IMR-90 (cell line): ENCODE measurements at regions not wholly inside any gene's neighbourhood (a gene's known extent, or its start where the extent isn't known, plus 50 kb on each side); places are given as distances from the start of the nearest gene placed in this dataset.

Source experiments
- ATAC-seq: fragments of 200-7000 bp; cut with Tn5 transposase; 2 replicates; pipeline ENCODE4 v1.9.1; 2020; ENCODE audit warnings: low read depth, mild to moderate bottlenecking, moderate library complexity
- BruUV-seq: library from RNA; stranded (reverse); fragments of 400-500 nt; replicated peaks from 2 replicates; lab custom pipeline; 2021; lab: Mats Ljungman, UMichigan
- CTCF ChIA-PET: fragments of 300-600 bp; formaldehyde crosslinking; extraction: SDS; loops from one replicate; lab custom pipeline; 2021; ENCODE audit warnings: antibody characterized with exemption; lab: Yijun Ruan, JAX
- POLR2A ChIA-PET: fragments of 300-600 bp; sonication (Branson Sonifier 250); formaldehyde crosslinking; loops from one replicate; lab custom pipeline; 2022; ENCODE audit warnings: antibody characterized with exemption; ENCODE audit not compliant: unreplicated experiment; lab: Charles Lee
- DNase-seq: peaks from one replicate; pipeline ENCODE4 v3.0.0; 2013
- H2AFZ ChIP-seq: replicated peaks from 2 replicates; pipeline ENCODE3; 2013; ENCODE audit warnings: low read length, mild to moderate bottlenecking; ENCODE audit not compliant: poor library complexity
- H2AK5ac ChIP-seq: 2 replicates; pipeline ENCODE4 v1.6.1; 2013; ENCODE audit warnings: low read depth, low read length, inconsistent platforms
- H2AK9ac ChIP-seq: replicated peaks from 2 replicates; pipeline ENCODE3; 2013; ENCODE audit warnings: mild to moderate bottlenecking, low read depth, low read length, moderate library complexity; ENCODE audit not compliant: poor library complexity
- H2BK120ac ChIP-seq: 2 replicates; pipeline ENCODE4 v1.6.1; 2013; ENCODE audit warnings: low read depth, low read length, inconsistent platforms
- H2BK15ac ChIP-seq: 3 replicates; pipeline ENCODE4 v1.6.1; 2013; ENCODE audit warnings: low read depth, low read length, inconsistent platforms
- H2BK20ac ChIP-seq: 2 replicates; pipeline ENCODE4 v1.6.1; 2013; ENCODE audit warnings: low read depth, mild to moderate bottlenecking, inconsistent platforms, low read length, moderate library complexity
- H2BK5ac ChIP-seq: 2 replicates; pipeline ENCODE4 v1.6.1; 2013; ENCODE audit warnings: mild to moderate bottlenecking, low read depth, low read length, inconsistent platforms; ENCODE audit not compliant: poor library complexity, severe bottlenecking
- H3K14ac ChIP-seq: replicated peaks from 2 replicates; pipeline ENCODE4 v1.6.1; 2013; ENCODE audit warnings: low read depth, low read length, inconsistent platforms
- H3K18ac ChIP-seq: 2 replicates; pipeline ENCODE4 v1.6.1; 2013; ENCODE audit warnings: low read depth, low read length, control low read depth
- H3K23ac ChIP-seq: 2 replicates; pipeline ENCODE4 v1.6.1; 2013; ENCODE audit warnings: low read depth, low read length, inconsistent platforms
- H3K27ac ChIP-seq: 2 replicates; pipeline ENCODE4 v1.5.1; 2013; ENCODE audit warnings: mild to moderate bottlenecking, control low read depth, low read length; ENCODE audit not compliant: insufficient read depth
- H3K27me3 ChIP-seq: 2 replicates; pipeline ENCODE4 v1.6.1; 2013; ENCODE audit warnings: low read length; ENCODE audit not compliant: control insufficient read depth, insufficient read depth
- H3K36me3 ChIP-seq: 2 replicates; pipeline ENCODE4 v1.6.1; 2013; ENCODE audit warnings: low read length, mixed read lengths; ENCODE audit not compliant: control insufficient read depth, insufficient read depth
- H3K4ac ChIP-seq: 2 replicates; pipeline ENCODE4 v1.6.1; 2013; ENCODE audit warnings: low read depth, low read length, inconsistent platforms
- H3K4me1 ChIP-seq: 2 replicates; pipeline ENCODE4 v1.6.1; 2013; ENCODE audit warnings: low read length, mixed read lengths; ENCODE audit not compliant: control insufficient read depth, insufficient read depth
- H3K4me2 ChIP-seq: 2 replicates; pipeline ENCODE4 v1.6.1; 2013; ENCODE audit warnings: low read depth, mild to moderate bottlenecking, control low read depth, low read length, moderate library complexity
- H3K4me3 ChIP-seq: 2 replicates; pipeline ENCODE4 v1.5.1; 2013; ENCODE audit warnings: low read depth, mild to moderate bottlenecking, control low read depth, low read length, moderate library complexity; ENCODE audit not compliant: insufficient read depth
- H3K56ac ChIP-seq: 2 replicates; pipeline ENCODE4 v1.6.1; 2013; ENCODE audit warnings: low read length, inconsistent platforms; ENCODE audit not compliant: insufficient read depth; ENCODE audit errors: extremely low read depth
- H3K79me1 ChIP-seq, 2 experiments: 2 replicates each; pipeline ENCODE4 v1.6.1; 2013; ENCODE audit warnings: low read length in 2 of 2, inconsistent platforms in 1 of 2, low read depth in 1 of 2
- H3K9ac ChIP-seq: 2 replicates; pipeline ENCODE4 v1.6.1; 2013; ENCODE audit warnings: low read depth, low read length, control low read depth
- H3K9me1 ChIP-seq: 2 replicates; pipeline ENCODE4 v1.6.1; 2013; ENCODE audit warnings: low read length, inconsistent platforms; ENCODE audit not compliant: insufficient read depth
- H3K9me3 ChIP-seq: 2 replicates; pipeline ENCODE4 v1.6.1; 2013; ENCODE audit warnings: low read length; ENCODE audit not compliant: control insufficient read depth, insufficient read depth
- H4K20me1 ChIP-seq: 2 replicates; pipeline ENCODE4 v1.6.1; 2013; ENCODE audit warnings: low read length, inconsistent platforms; ENCODE audit not compliant: insufficient read depth
- H4K5ac ChIP-seq: 2 replicates; pipeline ENCODE4 v1.6.1; 2013; ENCODE audit warnings: mild to moderate bottlenecking, low read depth, low read length, control low read depth
- H4K8ac ChIP-seq, 2 experiments: 2 replicates each; pipeline ENCODE4 v1.6.1; 2013; ENCODE audit warnings: low read depth in 2 of 2, low read length in 2 of 2, control low read depth in 1 of 2, inconsistent platforms in 1 of 2
- H4K91ac ChIP-seq: 2 replicates; pipeline ENCODE4 v1.6.1; 2013; ENCODE audit warnings: low read depth, low read length, inconsistent platforms; ENCODE audit not compliant: insufficient read depth
- BHLHE40 ChIP-seq: fragments of 150-350 bp; IDR thresholded peaks from 2 replicates; pipeline ENCODE4 v1.6.1; 2016; ENCODE audit warnings: mild to moderate bottlenecking, low read depth, low read length
- CHD1 ChIP-seq: IDR thresholded peaks from 2 replicates; pipeline ENCODE4 v1.6.1; 2012; ENCODE audit warnings: low read depth, low read length, improper control_type of control experiment
- FOS ChIP-seq: fragments of 150-350 bp; IDR thresholded peaks from 2 replicates; pipeline ENCODE4 v1.6.1; 2016; ENCODE audit warnings: low read depth, low read length
- MAFK ChIP-seq: IDR thresholded peaks from 2 replicates; pipeline ENCODE4 v1.6.1; 2012; ENCODE audit warnings: low read depth, low read length, improper control_type of control experiment
- MAZ ChIP-seq: IDR thresholded peaks from 2 replicates; pipeline ENCODE4 v1.6.1; 2012; ENCODE audit warnings: low read depth, mild to moderate bottlenecking, low read length, improper control_type of control experiment, moderate library complexity, borderline replicate concordance
- MXI1 ChIP-seq: IDR thresholded peaks from 2 replicates; pipeline ENCODE4 v1.6.1; 2012; ENCODE audit warnings: low read depth, mild to moderate bottlenecking, low read length, moderate library complexity, borderline replicate concordance
- NFE2L2 ChIP-seq: fragments of 150-350 bp; IDR thresholded peaks from 2 replicates; pipeline ENCODE4 v1.6.1; 2016; ENCODE audit warnings: low read depth, mild to moderate bottlenecking, low read length
- POLR2A ChIP-seq: IDR thresholded peaks from 2 replicates; pipeline ENCODE4 v1.6.1; 2012; ENCODE audit warnings: mild to moderate bottlenecking, low read depth, low read length
- RAD21 ChIP-seq: IDR thresholded peaks from 2 replicates; pipeline ENCODE4 v1.6.1; 2012; ENCODE audit warnings: low read length, improper control_type of control experiment
- RCOR1 ChIP-seq: IDR thresholded peaks from 2 replicates; pipeline ENCODE4 v1.6.1; 2012; ENCODE audit warnings: mild to moderate bottlenecking, low read length, improper control_type of control experiment; ENCODE audit not compliant: insufficient replicate concordance
- RFX5 ChIP-seq: IDR thresholded peaks from 2 replicates; pipeline ENCODE4 v1.8.0; 2012; ENCODE audit warnings: low read depth, mild to moderate bottlenecking, low read length, moderate library complexity
- WGBS, 2 experiments: methylation state at CpG; one replicate each; pipeline versions ENCODE4 v1.1.5 to v1.1.7; 2013; ENCODE audit warnings: missing lambda C conversion rate in 2 of 2; ENCODE audit not compliant: insufficient read length in 1 of 2; ENCODE audit errors: extremely low coverage in 2 of 2; 5-methylcytosine and 5-hydroxymethylcytosine counted together
- dilution Hi-C: fragments of 300-500 bp; cut with HindIII; formaldehyde crosslinking; loops from one replicate; pipeline ENCODE4 v1.14.3; 2018; ENCODE audit warnings: low sequenced_read_pairs; ENCODE audit not compliant: unreplicated experiment
- in situ Hi-C: fragments of 300-500 bp; cut with MboI; formaldehyde crosslinking; loops from 3 replicates; pipeline ENCODE4 v1.14.3; 2019; ENCODE audit warnings: low sequenced_read_pairs, inconsistent platforms, mixed read lengths
- intact Hi-C: fragments of 100-400 bp; cut with micrococcal nuclease; formaldehyde crosslinking; loops from 2 replicates; pipeline ENCODE4 v1.10.0; 2022
- TF ChIP-seq, protein P1 (sequence below): conservative IDR thresholded peaks from 2 replicates; pipeline ENCODE4 v1.5.1; 2012; ENCODE audit warnings: mild to moderate bottlenecking, low read depth, low read length, improper control_type of control experiment

DNA sequence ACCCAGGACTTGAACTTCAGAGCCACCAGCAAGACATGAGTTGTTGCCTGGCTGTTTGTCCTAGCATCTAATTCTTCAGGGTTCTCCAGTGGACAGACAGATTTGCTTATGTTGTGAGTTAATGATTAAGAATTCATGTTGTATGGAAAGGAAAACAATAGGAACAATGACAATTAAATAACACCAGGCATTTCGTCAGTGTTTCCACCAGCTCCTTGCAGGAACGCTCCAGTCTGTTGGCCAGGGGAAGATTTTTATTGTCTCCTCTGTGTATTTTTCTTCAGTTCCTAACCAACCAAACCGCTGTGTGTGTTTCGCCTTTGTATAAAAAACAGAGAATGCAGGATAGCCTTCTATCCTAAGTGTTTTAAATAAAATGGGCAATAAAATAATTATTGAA lies 64.4 kb upstream of the PTGFR start:
- DNase-seq, result no peak
- H3K4ac ChIP-seq, result no peak overlapping the region
- H2BK120ac ChIP-seq, result no peak overlapping the region
- no peak overlapping the region for H4K8ac ChIP-seq
- no peak overlapping the region for H3K56ac ChIP-seq
- no peak overlapping the region for H3K14ac ChIP-seq
- H3K23ac ChIP-seq, result no peak overlapping the region
- no peak overlapping the region for H3K4me2 ChIP-seq
- peaks cover 4% of the 10 kb centered on the region for H3K27me3 ChIP-seq
- no peak overlapping the region for H2AK9ac ChIP-seq
- in situ Hi-C loops (no loop called here), intact Hi-C loops (no loop called here), dilution Hi-C loops (no loop called here)
- H3K27ac ChIP-seq, result no peak overlapping the region
- ChIA-PET POLR2A (no interaction called here), CTCF (interaction anchor here (1.2 kb wide), 1 partner anchor 12 kb away, joined by 3 read pairs; no protein-coding TSS in a partner anchor)
- no peak overlapping the region for H3K9ac ChIP-seq
- H3K4me3 ChIP-seq, result no peak overlapping the region
- no peaks in the 10 kb centered on the region for H4K20me1 ChIP-seq
- no peak overlapping the region for H2BK5ac ChIP-seq
- no peak overlapping the region for H3K18ac ChIP-seq
- H2BK20ac ChIP-seq, result no peak overlapping the region
- H4K91ac ChIP-seq, result no peak overlapping the region
- no peak for ATAC-seq
- no peaks in the 10 kb centered on the region; the same call in 1 of the 2 replicates for H3K4me1 ChIP-seq
- TF ChIP-seq NFE2L2, result no peak
- TF ChIP-seq POLR2A, result no peak
- TF ChIP-seq, protein P1, sequence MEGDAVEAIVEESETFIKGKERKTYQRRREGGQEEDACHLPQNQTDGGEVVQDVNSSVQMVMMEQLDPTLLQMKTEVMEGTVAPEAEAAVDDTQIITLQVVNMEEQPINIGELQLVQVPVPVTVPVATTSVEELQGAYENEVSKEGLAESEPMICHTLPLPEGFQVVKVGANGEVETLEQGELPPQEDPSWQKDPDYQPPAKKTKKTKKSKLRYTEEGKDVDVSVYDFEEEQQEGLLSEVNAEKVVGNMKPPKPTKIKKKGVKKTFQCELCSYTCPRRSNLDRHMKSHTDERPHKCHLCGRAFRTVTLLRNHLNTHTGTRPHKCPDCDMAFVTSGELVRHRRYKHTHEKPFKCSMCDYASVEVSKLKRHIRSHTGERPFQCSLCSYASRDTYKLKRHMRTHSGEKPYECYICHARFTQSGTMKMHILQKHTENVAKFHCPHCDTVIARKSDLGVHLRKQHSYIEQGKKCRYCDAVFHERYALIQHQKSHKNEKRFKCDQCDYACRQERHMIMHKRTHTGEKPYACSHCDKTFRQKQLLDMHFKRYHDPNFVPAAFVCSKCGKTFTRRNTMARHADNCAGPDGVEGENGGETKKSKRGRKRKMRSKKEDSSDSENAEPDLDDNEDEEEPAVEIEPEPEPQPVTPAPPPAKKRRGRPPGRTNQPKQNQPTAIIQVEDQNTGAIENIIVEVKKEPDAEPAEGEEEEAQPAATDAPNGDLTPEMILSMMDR, result no peak
- TF ChIP-seq MXI1, result no peak
- no peak for TF ChIP-seq BHLHE40
- no peak for TF ChIP-seq RFX5
- no peak for TF ChIP-seq MAFK
- no peak for TF ChIP-seq RCOR1
- TF ChIP-seq RAD21, result no peak
- no peak for TF ChIP-seq FOS
- TF ChIP-seq CHD1, result no peak
- TF ChIP-seq MAZ, result no peak
- no peak overlapping the region for H2AK5ac ChIP-seq
- H2BK15ac ChIP-seq, result no peak overlapping the region
- BruUV-seq, result no TSS peak
- H3K79me1 ChIP-seq, result no peaks in the 10 kb centered on the region
- H2AFZ ChIP-seq, result no peak overlapping the region
- no peaks in the 10 kb centered on the region for H3K9me3 ChIP-seq
- WGBS, 2 experiments, result no CpG with 5 or more reads among the region's 4 CpGs
- H3K9me1 ChIP-seq, result no peaks in the 10 kb centered on the region
- no peak overlapping the region for H4K5ac ChIP-seq
- no peaks in the 10 kb centered on the region for H3K36me3 ChIP-seq
